ENCODE measurements at regions not wholly inside any gene's neighbourhood (a gene's known extent, or its start where the extent isn't known, plus 50 kb on each side); places are given as distances from the start of the nearest gene placed in this dataset.

DNA sequence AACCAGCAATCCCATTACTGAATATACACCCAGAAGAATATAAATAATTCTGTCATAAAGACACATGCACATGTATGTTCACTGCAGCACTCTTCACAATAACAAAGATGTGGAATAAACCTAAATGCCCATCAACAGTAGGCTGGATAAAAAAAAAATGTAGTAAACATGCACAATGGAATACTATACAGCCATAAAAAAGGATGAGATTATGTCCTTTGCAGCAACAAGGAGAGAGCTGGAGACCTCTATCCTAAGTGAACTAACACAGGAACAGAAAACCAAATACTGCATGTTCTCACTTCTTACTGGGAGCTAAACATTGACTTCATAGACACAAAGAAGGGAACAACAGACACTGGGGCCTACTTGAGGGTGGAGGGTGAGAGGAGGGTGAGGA, 2067.7 kb downstream of the ARAP2 start:
- H3K27me3 ChIP-seq (ENCODE audit: control insufficient read depth in 1 of 2, insufficient read depth in 1 of 2, low read length in 2 of 2), result no peaks in the 10 kb centered on the region
- peak overlapping the region in 1 of 2 experiments; percentile 6 for H3K4me3 ChIP-seq (ENCODE audit: insufficient read depth in 1 of 2, low read depth in 1 of 2, low read length in 2 of 2)
- no peak overlapping the region for H2AK5ac ChIP-seq (ENCODE audit: low read length, severe bottlenecking)
- no peak overlapping the region for H4K8ac ChIP-seq (ENCODE audit: low read length)
- H3K79me1 ChIP-seq (replicated peaks; ENCODE audit: low read length, poor library complexity, severe bottlenecking), result no peaks in the 10 kb centered on the region
- no peak overlapping the region for H2BK5ac ChIP-seq (ENCODE audit: low read depth, low read length, poor library complexity, severe bottlenecking)
- H3K4ac ChIP-seq (ENCODE audit: low read depth in 1 of 2, low read length in 2 of 2), result no peak overlapping the region
- H3K4me1 ChIP-seq (ENCODE audit: control insufficient read depth, insufficient read depth, low read depth, low read length), result no peaks in the 10 kb centered on the region
- no peak for DNase-seq
- no peak overlapping the region for H4K91ac ChIP-seq (ENCODE audit: low read length)
- H3K23ac ChIP-seq (ENCODE audit: low read length in 2 of 2), result no peak overlapping the region
- H2BK15ac ChIP-seq (ENCODE audit: low read depth, poor library complexity, severe bottlenecking), result no peak overlapping the region
- H2BK12ac ChIP-seq (ENCODE audit: low read length in 2 of 2), result no peak overlapping the region
- H3K36me3 ChIP-seq (ENCODE audit: control insufficient read depth in 1 of 2, insufficient read depth in 2 of 2, low read depth in 1 of 2, low read length in 2 of 2), result no peaks in the 10 kb centered on the region
- H3K9ac ChIP-seq (ENCODE audit: low read length), result no peak overlapping the region
- H3K9me3 ChIP-seq (ENCODE audit: control insufficient read depth, low read length), result peaks cover 26% of the 10 kb centered on the region
- H3K14ac ChIP-seq (ENCODE audit: low read length in 2 of 2), result no peak overlapping the region
- H2AFZ ChIP-seq (ENCODE audit: low read depth, low read length), result no peak overlapping the region
- H2BK120ac ChIP-seq (ENCODE audit: low read depth, low read length), result no peak overlapping the region
- H3K4me2 ChIP-seq (ENCODE audit: low read length, poor library complexity, severe bottlenecking), result no peak overlapping the region
- no peak overlapping the region for H3K27ac ChIP-seq (ENCODE audit: low read length, poor library complexity, severe bottlenecking)
- H3K18ac ChIP-seq (ENCODE audit: low read depth in 1 of 2, low read length in 2 of 2), result no peak overlapping the region

DNA sequence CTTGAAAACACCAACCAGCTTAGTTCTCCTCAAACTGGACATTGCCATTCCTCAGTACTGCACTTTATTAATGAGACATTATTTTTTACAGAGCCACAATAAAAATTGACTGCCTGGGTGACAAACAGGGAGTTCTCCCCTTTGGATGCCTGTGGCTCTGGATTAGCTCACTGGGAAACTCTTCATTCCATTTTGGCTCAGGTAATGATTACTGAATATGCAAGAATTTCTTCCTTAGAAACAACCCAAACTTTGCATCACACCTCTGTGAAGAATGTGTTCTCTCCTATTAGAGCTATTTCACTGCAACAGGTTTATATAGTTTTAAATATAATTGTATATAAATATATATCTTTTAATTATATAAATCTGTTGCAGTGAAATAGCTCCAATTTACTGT, 2065.8 kb downstream of the ARAP2 start:
- H3K4me3 ChIP-seq (ENCODE audit: insufficient read depth in 1 of 2, low read depth in 1 of 2, low read length in 2 of 2), result no peak overlapping the region
- no peak overlapping the region for H2BK15ac ChIP-seq (ENCODE audit: low read depth, poor library complexity, severe bottlenecking)
- no peak overlapping the region for H4K8ac ChIP-seq (ENCODE audit: low read length)
- no peak overlapping the region for H2AK5ac ChIP-seq (ENCODE audit: low read length, severe bottlenecking)
- no peak overlapping the region for H4K91ac ChIP-seq (ENCODE audit: low read length)
- H3K18ac ChIP-seq (ENCODE audit: low read depth in 1 of 2, low read length in 2 of 2), result no peak overlapping the region
- H3K23ac ChIP-seq (ENCODE audit: low read length in 2 of 2), result no peak overlapping the region
- H2BK5ac ChIP-seq (ENCODE audit: low read depth, low read length, poor library complexity, severe bottlenecking), result no peak overlapping the region
- no peaks in the 10 kb centered on the region for H3K4me1 ChIP-seq (ENCODE audit: control insufficient read depth, insufficient read depth, low read depth, low read length)
- no peak overlapping the region for H2AFZ ChIP-seq (ENCODE audit: low read depth, low read length)
- H3K9ac ChIP-seq (ENCODE audit: low read length), result no peak overlapping the region
- no peak overlapping the region for H3K14ac ChIP-seq (ENCODE audit: low read length in 2 of 2)
- no peak overlapping the region for H3K4me2 ChIP-seq (ENCODE audit: low read length, poor library complexity, severe bottlenecking)
- H3K4ac ChIP-seq (ENCODE audit: low read depth in 1 of 2, low read length in 2 of 2), result no peak overlapping the region
- no peaks in the 10 kb centered on the region for H3K79me1 ChIP-seq (replicated peaks; ENCODE audit: low read length, poor library complexity, severe bottlenecking)
- H3K27me3 ChIP-seq (ENCODE audit: control insufficient read depth in 1 of 2, insufficient read depth in 1 of 2, low read length in 2 of 2), result no peaks in the 10 kb centered on the region
- H2BK12ac ChIP-seq (ENCODE audit: low read length in 2 of 2), result no peak overlapping the region
- no peak for DNase-seq
- H2BK120ac ChIP-seq (ENCODE audit: low read depth, low read length), result no peak overlapping the region
- no peak overlapping the region for H3K27ac ChIP-seq (ENCODE audit: low read length, poor library complexity, severe bottlenecking)
- H3K9me3 ChIP-seq (ENCODE audit: control insufficient read depth, low read length), result peaks cover 24% of the 10 kb centered on the region
- H3K36me3 ChIP-seq (ENCODE audit: control insufficient read depth in 1 of 2, insufficient read depth in 2 of 2, low read depth in 1 of 2, low read length in 2 of 2), result no peaks in the 10 kb centered on the region

GRCh38 chr4:34181311-34181841, 2062.9 kb downstream of the ARAP2 start:
- Histone ChIP-seq H3K4me3 (ENCODE audit: insufficient read depth in 1 of 2, low read depth in 1 of 2, low read length in 2 of 2) (no peak overlapping the region), H2BK5ac (ENCODE audit: low read depth, low read length, poor library complexity, severe bottlenecking) (peak overlapping the region; percentile 51), H3K79me1 (replicated peaks; ENCODE audit: low read length, poor library complexity, severe bottlenecking) (no peaks in the 10 kb centered on the region), H3K9ac (ENCODE audit: low read length) (peak overlapping the region; percentile 74), H4K91ac (ENCODE audit: low read length) (no peak overlapping the region), H3K23ac (ENCODE audit: low read length in 2 of 2) (no peak overlapping the region), H4K8ac (ENCODE audit: low read length) (no peak overlapping the region), H2BK12ac (ENCODE audit: low read length in 2 of 2) (no peak overlapping the region), H3K9me3 (ENCODE audit: control insufficient read depth, low read length) (peaks cover 8% of the 10 kb centered on the region), H3K4ac (ENCODE audit: low read depth in 1 of 2, low read length in 2 of 2) (no peak overlapping the region), H3K4me2 (ENCODE audit: low read length, poor library complexity, severe bottlenecking) (no peak overlapping the region), H2AK5ac (ENCODE audit: low read length, severe bottlenecking) (no peak overlapping the region), H3K18ac (ENCODE audit: low read depth in 1 of 2, low read length in 2 of 2) (peak overlapping the region in 1 of 2 experiments; percentile 71), H3K27ac (ENCODE audit: low read length, poor library complexity, severe bottlenecking) (peak overlapping the region; percentile 97), H2BK120ac (ENCODE audit: low read depth, low read length) (no peak overlapping the region), H2BK15ac (ENCODE audit: low read depth, poor library complexity, severe bottlenecking) (no peak overlapping the region), H2AFZ (ENCODE audit: low read depth, low read length) (no peak overlapping the region), H3K4me1 (ENCODE audit: control insufficient read depth, insufficient read depth, low read depth, low read length) (no peaks in the 10 kb centered on the region), H3K14ac (ENCODE audit: low read length in 2 of 2) (no peak overlapping the region), H3K36me3 (ENCODE audit: control insufficient read depth in 1 of 2, insufficient read depth in 2 of 2, low read depth in 1 of 2, low read length in 2 of 2) (no peaks in the 10 kb centered on the region), H3K27me3 (ENCODE audit: control insufficient read depth in 1 of 2, insufficient read depth in 1 of 2, low read length in 2 of 2) (no peaks in the 10 kb centered on the region)
- peak; percentile 85 for DNase-seq
- WGBS, result no CpG with 5 or more reads among the region's 2 CpGs

- H4K8ac ChIP-seq (ENCODE audit: low read length), result no peak overlapping the region
- H3K9me3 ChIP-seq (ENCODE audit: control insufficient read depth, low read length), result peaks cover 3% of the 10 kb centered on the region
- H3K4me1 ChIP-seq (ENCODE audit: control insufficient read depth, insufficient read depth, low read depth, low read length), result no peaks in the 10 kb centered on the region
- no peaks in the 10 kb centered on the region for H3K79me1 ChIP-seq (replicated peaks; ENCODE audit: low read length, poor library complexity, severe bottlenecking)
- no peak overlapping the region for H3K4ac ChIP-seq (ENCODE audit: low read depth in 1 of 2, low read length in 2 of 2)
- no peak overlapping the region for H3K18ac ChIP-seq (ENCODE audit: low read depth in 1 of 2, low read length in 2 of 2)
- H3K4me3 ChIP-seq (ENCODE audit: insufficient read depth in 1 of 2, low read depth in 1 of 2, low read length in 2 of 2), result no peak overlapping the region
- no peak overlapping the region for H3K4me2 ChIP-seq (ENCODE audit: low read length, poor library complexity, severe bottlenecking)
- no peak overlapping the region for H2AFZ ChIP-seq (ENCODE audit: low read depth, low read length)
- H3K27me3 ChIP-seq (ENCODE audit: control insufficient read depth in 1 of 2, insufficient read depth in 1 of 2, low read length in 2 of 2), result no peaks in the 10 kb centered on the region
- no peak overlapping the region for H2BK120ac ChIP-seq (ENCODE audit: low read depth, low read length)
- no peak overlapping the region for H2BK12ac ChIP-seq (ENCODE audit: low read length in 2 of 2)
- peak overlapping the region; percentile 66 for H3K27ac ChIP-seq (ENCODE audit: low read length, poor library complexity, severe bottlenecking)
- no peak overlapping the region for H3K14ac ChIP-seq (ENCODE audit: low read length in 2 of 2)
- no peak overlapping the region for H2BK15ac ChIP-seq (ENCODE audit: low read depth, poor library complexity, severe bottlenecking)
- H3K23ac ChIP-seq (ENCODE audit: low read length in 2 of 2), result no peak overlapping the region
- 6% methylated on average over 2 of the region's 2 CpGs for WGBS
- H3K36me3 ChIP-seq (ENCODE audit: control insufficient read depth in 1 of 2, insufficient read depth in 2 of 2, low read depth in 1 of 2, low read length in 2 of 2), result no peaks in the 10 kb centered on the region
- no peak overlapping the region for H2BK5ac ChIP-seq (ENCODE audit: low read depth, low read length, poor library complexity, severe bottlenecking)
- H4K91ac ChIP-seq (ENCODE audit: low read length), result no peak overlapping the region
- peak overlapping the region; percentile 74 for H3K9ac ChIP-seq (ENCODE audit: low read length)
- DNase-seq, result peak; percentile 64
- no peak overlapping the region for H2AK5ac ChIP-seq (ENCODE audit: low read length, severe bottlenecking)
Measured at GRCh38 chr4:34181891-34182290, 2062.4 kb downstream of the ARAP2 start.
